ENCODE measurements at regions not wholly inside any gene's neighbourhood (a gene's known extent, or its start where the extent isn't known, plus 50 kb on each side); places are given as distances from the start of the nearest gene placed in this dataset.

GRCh38 chr3:177686671-177687070 lies 489.4 kb upstream of the TBL1XR1 start:
- TF ChIP-seq CTCF (conservative IDR thresholded peaks at IDR 0.05; ENCODE audit: low read length) (no peak), EZH2phosphoT487 (IDR thresholded peaks at IDR 0.05; ENCODE audit: borderline replicate concordance) (no peak)

Data from Loucy (cell line).